DND-41 (cell line): ENCODE measurements at regions not wholly inside any gene's neighbourhood (a gene's known extent, or its start where the extent isn't known, plus 50 kb on each side); places are given as distances from the start of the nearest gene placed in this dataset.

ENCODE experiments used
- ATAC-seq: fragments of 200-7000 bp; cut with Tn5 transposase; 3 replicates; pipeline ENCODE4 v1.9.1; 2021; ENCODE audit warnings: low read depth; ENCODE audit not compliant: insufficient read depth
- DNase-seq: peaks from one replicate; pipeline ENCODE4 v3.0.0-alpha.2; 2020
- H2AFZ ChIP-seq: 2 replicates; pipeline ENCODE4 v1.6.0; 2012; ENCODE audit warnings: low read depth, low read length
- H3K27ac ChIP-seq: 2 replicates; pipeline ENCODE4 v1.5.1; 2012; ENCODE audit warnings: low read length, inconsistent platforms
- H3K27me3 ChIP-seq: fragments of 200-600 bp; sonication (generic); 2 replicates; pipeline ENCODE4 v1.6.0; 2012; ENCODE audit warnings: low read length, mild to moderate bottlenecking, inconsistent platforms; ENCODE audit not compliant: insufficient read depth, poor library complexity
- H3K36me3 ChIP-seq: 2 replicates; pipeline ENCODE4 v1.5.1; 2012; ENCODE audit warnings: low read length, inconsistent platforms; ENCODE audit not compliant: insufficient read depth
- H3K4me1 ChIP-seq: 2 replicates; pipeline ENCODE4 v1.5.1; 2012; ENCODE audit warnings: mild to moderate bottlenecking, low read length; ENCODE audit not compliant: insufficient read depth
- H3K4me2 ChIP-seq: 2 replicates; pipeline ENCODE4 v1.6.0; 2012; ENCODE audit warnings: mild to moderate bottlenecking, moderate library complexity, low read length, inconsistent platforms; ENCODE audit not compliant: insufficient read depth
- H3K4me3 ChIP-seq, 2 experiments: fragments of 200-600 bp in 1 of 2; shearing (Covaris generic) in 1 of 2; 2 replicates each; pipeline ENCODE4 v1.5.1; 2012 to 2016; ENCODE audit warnings: inconsistent platforms in 2 of 2, low read length in 2 of 2, mild to moderate bottlenecking in 2 of 2, low read depth in 1 of 2, moderate library complexity in 1 of 2
- H3K79me2 ChIP-seq: 2 replicates; pipeline ENCODE4 v1.6.0; 2012; ENCODE audit warnings: low read length, inconsistent platforms; ENCODE audit not compliant: insufficient read depth
- H3K9ac ChIP-seq: 2 replicates; pipeline ENCODE4 v1.6.0; 2012; ENCODE audit warnings: low read depth, mild to moderate bottlenecking, inconsistent platforms, low read length, moderate library complexity
- H3K9me3 ChIP-seq: 2 replicates; pipeline ENCODE4 v1.5.1; 2012; ENCODE audit warnings: low read length, moderate library complexity, mild to moderate bottlenecking, inconsistent platforms; ENCODE audit not compliant: insufficient read depth, severe bottlenecking
- H4K20me1 ChIP-seq: 2 replicates; pipeline ENCODE4 v1.6.0; 2012; ENCODE audit warnings: low read length; ENCODE audit not compliant: insufficient read depth
- CTCF ChIP-seq: IDR thresholded peaks from 2 replicates; pipeline ENCODE4 v1.5.1; 2012; ENCODE audit warnings: borderline replicate concordance, low read length, moderate library complexity, mild to moderate bottlenecking; ENCODE audit not compliant: poor library complexity, severe bottlenecking; ENCODE audit errors: extremely low read depth
- EZH2 ChIP-seq: IDR thresholded peaks from 3 replicates; pipeline ENCODE4 v1.6.1; 2012; ENCODE audit warnings: borderline replicate concordance, low read depth, mild to moderate bottlenecking, moderate library complexity, low read length, inconsistent platforms; ENCODE audit not compliant: severe bottlenecking

GRCh38 chr16:35628976-35629375, 2169.6 kb downstream of the TP53TG3F start:
- Histone ChIP-seq H3K36me3 (no peaks in the 10 kb centered on the region), H3K27ac (peak overlapping the region; percentile 36), H3K9ac (no peak overlapping the region), H3K4me3 (no peak overlapping the region), H4K20me1 (no peaks in the 10 kb centered on the region), H3K27me3 (no peaks in the 10 kb centered on the region), H3K79me2 (no peaks in the 10 kb centered on the region), H3K4me2 (no peak overlapping the region), H3K4me1 (peaks cover 49% of the 10 kb centered on the region), H3K9me3 (no peaks in the 10 kb centered on the region), H2AFZ (peak overlapping the region; percentile 21; the same call in 1 of the 2 replicates)
- ATAC-seq: no peak
- no peak for TF ChIP-seq CTCF
- TF ChIP-seq EZH2: no peak
- no peak for DNase-seq

GRCh38 chr16:35631261-35631945, 2172.0 kb downstream of the TP53TG3F start:
- TF ChIP-seq CTCF (no peak), EZH2 (no peak)
- Histone ChIP-seq H3K4me3 (no peak overlapping the region), H4K20me1 (no peaks in the 10 kb centered on the region), H3K79me2 (no peaks in the 10 kb centered on the region), H3K27ac (peak overlapping the region; percentile 70), H3K9ac (peak overlapping the region; percentile 32; the same call in 1 of the 2 replicates), H3K4me1 (peaks cover 50% of the 10 kb centered on the region), H3K27me3 (no peaks in the 10 kb centered on the region), H2AFZ (no peak overlapping the region), H3K4me2 (peak overlapping the region; percentile 26; the same call in 1 of the 2 replicates), H3K36me3 (no peaks in the 10 kb centered on the region), H3K9me3 (no peaks in the 10 kb centered on the region)
- DNase-seq (peak; percentile 62), ATAC-seq (peak; percentile 88)

- DNase-seq: peak; percentile 64
- peak; percentile 83 for ATAC-seq
- H3K4me3 ChIP-seq: no peak overlapping the region
- no peaks in the 10 kb centered on the region for H3K27me3 ChIP-seq
- H3K4me2 ChIP-seq: no peak overlapping the region
- H2AFZ ChIP-seq: no peak overlapping the region
- no peaks in the 10 kb centered on the region for H4K20me1 ChIP-seq
- peak overlapping the region; percentile 69 for H3K27ac ChIP-seq
- no peaks in the 10 kb centered on the region for H3K36me3 ChIP-seq
- peaks cover 34% of the 10 kb centered on the region for H3K4me1 ChIP-seq
- TF ChIP-seq CTCF (no peak), EZH2 (no peak)
- no peaks in the 10 kb centered on the region for H3K79me2 ChIP-seq
- no peaks in the 10 kb centered on the region for H3K9me3 ChIP-seq
- H3K9ac ChIP-seq: no peak overlapping the region; the same call in 1 of the 2 replicates
Measured at GRCh38 chr16:35636480-35637230, 2177.2 kb downstream of the TP53TG3F start.
